HEK293 (cell line): ENCODE measurements at regions not wholly inside any gene's neighbourhood (a gene's known extent, or its start where the extent isn't known, plus 50 kb on each side); places are given as distances from the start of the nearest gene placed in this dataset.

ENCODE experiments used
- CTCF ChIA-PET: fragments of 350-600 bp; formaldehyde crosslinking; extraction: SDS; loops from one replicate; lab custom pipeline; 2021; ENCODE audit warnings: antibody characterized with exemption; lab: Yijun Ruan, JAX
- POLR2A ChIA-PET: fragments of 300-600 bp; formaldehyde crosslinking; extraction: SDS; loops from one replicate; lab custom pipeline; 2020; ENCODE audit warnings: antibody characterized with exemption, inconsistent platforms; lab: Yijun Ruan, JAX
- H3K27ac ChIP-seq: fragments of 200-500 bp; sonication (Bioruptor generic); 2 replicates; pipeline ENCODE4 v1.5.1; 2014; ENCODE audit warnings: low read depth, low read length, control low read depth, inconsistent platforms; ENCODE audit errors: extremely low read depth
- H3K36me3 ChIP-seq, 2 experiments: fragments of 200-500 bp in 1 of 2; sonication (Bioruptor generic) in 1 of 2; 1 replicate in 1 of 2; 2 replicates in 1 of 2; pipeline ENCODE4 v1.5.1; 2014 to 2017; ENCODE audit warnings: inconsistent platforms in 2 of 2, low read length in 2 of 2; ENCODE audit not compliant: control insufficient read depth in 2 of 2, insufficient read depth in 1 of 2
- H3K4me1 ChIP-seq: fragments of 200-500 bp; sonication (Bioruptor generic); 2 replicates; pipeline ENCODE4 v1.5.1; 2014; ENCODE audit warnings: mild to moderate bottlenecking, low read length, inconsistent platforms; ENCODE audit not compliant: control insufficient read depth, insufficient read depth
- H3K4me3 ChIP-seq: 2 replicates; pipeline ENCODE4 v1.5.1; 2011; ENCODE audit warnings: low read depth, mild to moderate bottlenecking, control low read depth, low read length, moderate library complexity
- H3K9me3 ChIP-seq: fragments of 200-500 bp; sonication (Bioruptor generic); 2 replicates; pipeline ENCODE4 v1.5.1; 2014; ENCODE audit warnings: low read depth, low read length, inconsistent platforms; ENCODE audit not compliant: control insufficient read depth, insufficient read depth
- EGR2 ChIP-seq: fragments of 450-650 bp; formaldehyde crosslinking; IDR thresholded peaks from 2 replicates; pipeline ENCODE4 v1.5.1; 2016; ENCODE audit warnings: low read depth, missing biosample characterization, missing genetic modification characterization
- KLF9 ChIP-seq: fragments of 450-650 bp; formaldehyde crosslinking; IDR thresholded peaks from 2 replicates; pipeline ENCODE4 v1.5.1; 2016; ENCODE audit warnings: missing biosample characterization, missing genetic modification characterization, low read depth
- REPIN1 ChIP-seq: fragments of 450-650 bp; formaldehyde crosslinking; IDR thresholded peaks from 2 replicates; pipeline ENCODE4 v1.5.1; 2017; ENCODE audit warnings: missing biosample characterization, missing genetic modification characterization, low read depth
- SCRT1 ChIP-seq: fragments of 450-650 bp; formaldehyde crosslinking; IDR thresholded peaks from 2 replicates; pipeline ENCODE4 v1.5.1; 2016; ENCODE audit warnings: missing biosample characterization, missing genetic modification characterization, borderline replicate concordance
- SETDB1 ChIP-seq: IDR thresholded peaks from one replicate; pipeline ENCODE4 v1.6.1; 2017; ENCODE audit warnings: mild to moderate bottlenecking, low read length, moderate library complexity, mixed read lengths; ENCODE audit not compliant: insufficient read length
- SP2 ChIP-seq: fragments of 450-650 bp; formaldehyde crosslinking; IDR thresholded peaks from 2 replicates; pipeline ENCODE4 v1.5.1; 2016; ENCODE audit warnings: missing biosample characterization, missing genetic modification characterization
- TCF7L2 ChIP-seq: IDR thresholded peaks from 2 replicates; pipeline ENCODE4 v1.6.1; 2011; ENCODE audit warnings: low read depth, mild to moderate bottlenecking, inconsistent platforms, low read length, moderate library complexity, borderline replicate concordance
- ZBTB48 ChIP-seq: fragments of 450-650 bp; formaldehyde crosslinking; IDR thresholded peaks from 2 replicates; pipeline ENCODE4 v1.5.1; 2016; ENCODE audit warnings: missing biosample characterization, missing genetic modification characterization
- ZNF10 ChIP-seq: fragments of 450-650 bp; formaldehyde crosslinking; IDR thresholded peaks from 2 replicates; pipeline ENCODE4 v1.5.1; 2017; ENCODE audit warnings: missing biosample characterization, missing genetic modification characterization
- ZNF133 ChIP-seq: fragments of 450-650 bp; formaldehyde crosslinking; IDR thresholded peaks from 2 replicates; pipeline ENCODE4 v1.5.1; 2016; ENCODE audit warnings: missing biosample characterization, missing genetic modification characterization
- ZNF157 ChIP-seq: fragments of 450-650 bp; formaldehyde crosslinking; IDR thresholded peaks from 2 replicates; pipeline ENCODE4 v1.5.1; 2016; ENCODE audit warnings: missing biosample characterization, missing genetic modification characterization
- ZNF16 ChIP-seq: fragments of 450-650 bp; formaldehyde crosslinking; IDR thresholded peaks from 2 replicates; pipeline ENCODE4 v1.5.1; 2016; ENCODE audit warnings: low read depth, missing biosample characterization, missing genetic modification characterization
- ZNF202 ChIP-seq: fragments of 450-650 bp; formaldehyde crosslinking; IDR thresholded peaks from 2 replicates; pipeline ENCODE4 v1.5.1; 2016; ENCODE audit warnings: missing biosample characterization, missing genetic modification characterization, borderline replicate concordance
- ZNF350 ChIP-seq: fragments of 450-650 bp; formaldehyde crosslinking; IDR thresholded peaks from 2 replicates; pipeline ENCODE4 v1.5.0; 2017; ENCODE audit warnings: missing biosample characterization, mild to moderate bottlenecking, missing genetic modification characterization
- ZNF658 ChIP-seq: fragments of 450-650 bp; formaldehyde crosslinking; IDR thresholded peaks from 2 replicates; pipeline ENCODE4; 2016; ENCODE audit warnings: missing biosample characterization, missing genetic modification characterization
- ZNF791 ChIP-seq: fragments of 450-650 bp; formaldehyde crosslinking; IDR thresholded peaks from 2 replicates; pipeline ENCODE4 v1.5.1; 2016; ENCODE audit warnings: missing biosample characterization, missing genetic modification characterization
- ZNF792 ChIP-seq: fragments of 450-650 bp; formaldehyde crosslinking; IDR thresholded peaks from 2 replicates; pipeline ENCODE4 v1.5.1; 2016; ENCODE audit warnings: missing biosample characterization, missing genetic modification characterization
- ZNF843 ChIP-seq: fragments of 450-650 bp; formaldehyde crosslinking; IDR thresholded peaks from 2 replicates; pipeline ENCODE4 v1.5.1; 2016; ENCODE audit warnings: missing biosample characterization, missing genetic modification characterization
- ZSCAN30 ChIP-seq: fragments of 450-650 bp; IDR thresholded peaks from 2 replicates; pipeline ENCODE4 v1.5.1; 2018; ENCODE audit warnings: missing biosample characterization, mild to moderate bottlenecking, missing genetic modification characterization, moderate library complexity
- TF ChIP-seq, protein P1 (sequence below): fragments of 450-650 bp; formaldehyde crosslinking; conservative IDR thresholded peaks from 2 replicates; pipeline ENCODE4 v1.5.1; 2016; ENCODE audit warnings: low read depth, missing biosample characterization, missing genetic modification characterization
- TF ChIP-seq, protein P2 (sequence below): fragments of 450-650 bp; formaldehyde crosslinking; IDR thresholded peaks from 2 replicates; pipeline ENCODE4 v1.5.1; 2016; ENCODE audit warnings: missing biosample characterization, missing genetic modification characterization
- TF ChIP-seq, protein P3 (sequence below): fragments of 450-650 bp; formaldehyde crosslinking; IDR thresholded peaks from 2 replicates; pipeline ENCODE4 v1.5.1; 2016; ENCODE audit warnings: missing biosample characterization, missing genetic modification characterization

DNA sequence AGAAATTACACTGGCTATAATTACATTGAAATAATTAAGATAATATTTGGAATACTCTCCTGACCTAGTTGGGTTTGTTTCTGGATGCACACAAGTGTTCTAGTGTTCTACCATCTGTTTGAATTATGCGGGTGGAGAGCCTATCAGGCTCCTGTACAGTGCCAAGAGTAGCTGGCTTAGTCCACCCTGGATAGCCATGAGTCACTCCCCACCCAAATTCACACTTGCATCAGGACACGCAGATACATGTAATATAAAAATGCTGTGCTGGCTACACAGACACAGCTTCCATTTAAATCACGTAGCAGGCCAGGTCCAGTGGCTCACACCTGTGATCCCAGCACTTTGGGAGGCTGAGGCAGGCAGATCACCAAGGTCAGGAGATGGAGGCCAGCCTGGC lies 686.2 kb upstream of the SLC35B3 start (continued):
- TF ChIP-seq, protein P1, sequence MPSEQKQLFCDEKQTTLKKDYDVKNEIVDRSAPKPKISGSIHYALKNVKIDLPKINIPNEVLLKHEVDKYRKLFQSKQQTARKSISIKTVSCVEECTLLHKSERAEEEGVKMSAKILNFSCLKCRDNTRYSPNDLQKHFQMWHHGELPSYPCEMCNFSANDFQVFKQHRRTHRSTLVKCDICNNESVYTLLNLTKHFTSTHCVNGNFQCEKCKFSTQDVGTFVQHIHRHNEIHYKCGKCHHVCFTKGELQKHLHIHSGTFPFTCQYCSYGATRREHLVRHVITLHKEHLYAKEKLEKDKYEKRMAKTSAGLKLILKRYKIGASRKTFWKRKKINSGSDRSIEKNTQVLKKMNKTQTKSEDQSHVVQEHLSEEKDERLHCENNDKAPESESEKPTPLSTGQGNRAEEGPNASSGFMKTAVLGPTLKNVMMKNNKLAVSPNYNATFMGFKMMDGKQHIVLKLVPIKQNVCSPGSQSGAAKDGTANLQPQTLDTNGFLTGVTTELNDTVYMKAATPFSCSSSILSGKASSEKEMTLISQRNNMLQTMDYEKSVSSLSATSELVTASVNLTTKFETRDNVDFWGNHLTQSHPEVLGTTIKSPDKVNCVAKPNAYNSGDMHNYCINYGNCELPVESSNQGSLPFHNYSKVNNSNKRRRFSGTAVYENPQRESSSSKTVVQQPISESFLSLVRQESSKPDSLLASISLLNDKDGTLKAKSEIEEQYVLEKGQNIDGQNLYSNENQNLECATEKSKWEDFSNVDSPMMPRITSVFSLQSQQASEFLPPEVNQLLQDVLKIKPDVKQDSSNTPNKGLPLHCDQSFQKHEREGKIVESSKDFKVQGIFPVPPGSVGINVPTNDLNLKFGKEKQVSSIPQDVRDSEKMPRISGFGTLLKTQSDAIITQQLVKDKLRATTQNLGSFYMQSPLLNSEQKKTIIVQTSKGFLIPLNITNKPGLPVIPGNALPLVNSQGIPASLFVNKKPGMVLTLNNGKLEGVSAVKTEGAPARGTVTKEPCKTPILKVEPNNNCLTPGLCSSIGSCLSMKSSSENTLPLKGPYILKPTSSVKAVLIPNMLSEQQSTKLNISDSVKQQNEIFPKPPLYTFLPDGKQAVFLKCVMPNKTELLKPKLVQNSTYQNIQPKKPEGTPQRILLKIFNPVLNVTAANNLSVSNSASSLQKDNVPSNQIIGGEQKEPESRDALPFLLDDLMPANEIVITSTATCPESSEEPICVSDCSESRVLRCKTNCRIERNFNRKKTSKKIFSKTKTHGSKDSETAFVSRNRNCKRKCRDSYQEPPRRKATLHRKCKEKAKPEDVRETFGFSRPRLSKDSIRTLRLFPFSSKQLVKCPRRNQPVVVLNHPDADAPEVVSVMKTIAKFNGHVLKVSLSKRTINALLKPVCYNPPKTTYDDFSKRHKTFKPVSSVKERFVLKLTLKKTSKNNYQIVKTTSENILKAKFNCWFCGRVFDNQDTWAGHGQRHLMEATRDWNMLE (tag by site-specific recombination) = no peak
- TF ChIP-seq ZNF202 (no peak), SCRT1 (tag by site-specific recombination) (no peak)

DNA sequence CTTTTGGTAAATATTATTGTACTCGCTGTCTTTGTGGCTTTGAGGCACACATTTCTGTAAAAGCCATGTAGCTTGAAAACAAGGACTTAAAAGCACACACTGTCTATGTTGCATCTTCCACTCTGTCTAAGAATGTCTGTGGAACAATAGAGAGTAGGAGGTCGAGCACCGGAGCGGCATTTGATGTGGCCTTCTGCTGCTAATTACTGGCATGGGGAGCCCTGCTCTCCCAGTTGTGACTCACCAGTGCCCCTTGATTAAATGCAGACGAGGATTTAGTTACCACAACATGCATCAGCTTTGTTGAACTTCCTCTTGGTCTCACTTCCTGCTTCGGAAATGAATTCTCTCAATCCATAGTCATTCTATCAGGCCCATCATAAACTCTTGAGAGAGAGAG lies 680.7 kb upstream of the SLC35B3 start:
- ChIA-PET CTCF (interaction anchor here (1.0 kb wide), 1 partner anchor 11 kb away, joined by 3 read pairs; no protein-coding TSS in a partner anchor), POLR2A (no interaction called here)
- Histone ChIP-seq H3K9me3 (no peaks in the 10 kb centered on the region), H3K27ac (no peak overlapping the region), H3K36me3 (no peaks in the 10 kb centered on the region), H3K4me3 (no peak overlapping the region), H3K4me1 (no peaks in the 10 kb centered on the region)
- TF ChIP-seq, protein P2, sequence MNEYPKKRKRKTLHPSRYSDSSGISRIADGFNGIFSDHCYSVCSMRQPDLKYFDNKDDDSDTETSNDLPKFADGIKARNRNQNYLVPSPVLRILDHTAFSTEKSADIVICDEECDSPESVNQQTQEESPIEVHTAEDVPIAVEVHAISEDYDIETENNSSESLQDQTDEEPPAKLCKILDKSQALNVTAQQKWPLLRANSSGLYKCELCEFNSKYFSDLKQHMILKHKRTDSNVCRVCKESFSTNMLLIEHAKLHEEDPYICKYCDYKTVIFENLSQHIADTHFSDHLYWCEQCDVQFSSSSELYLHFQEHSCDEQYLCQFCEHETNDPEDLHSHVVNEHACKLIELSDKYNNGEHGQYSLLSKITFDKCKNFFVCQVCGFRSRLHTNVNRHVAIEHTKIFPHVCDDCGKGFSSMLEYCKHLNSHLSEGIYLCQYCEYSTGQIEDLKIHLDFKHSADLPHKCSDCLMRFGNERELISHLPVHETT (tag by site-specific recombination) = no peak
- TF ChIP-seq ZNF350 (tag by site-specific recombination) = no peak
- TF ChIP-seq ZNF792 (tag by site-specific recombination) = no peak
- no peak for TF ChIP-seq ZNF157 (tag by site-specific recombination)
- no peak for TF ChIP-seq TCF7L2
- no peak for TF ChIP-seq ZNF658 (tag by site-specific recombination)
- TF ChIP-seq, protein P3, sequence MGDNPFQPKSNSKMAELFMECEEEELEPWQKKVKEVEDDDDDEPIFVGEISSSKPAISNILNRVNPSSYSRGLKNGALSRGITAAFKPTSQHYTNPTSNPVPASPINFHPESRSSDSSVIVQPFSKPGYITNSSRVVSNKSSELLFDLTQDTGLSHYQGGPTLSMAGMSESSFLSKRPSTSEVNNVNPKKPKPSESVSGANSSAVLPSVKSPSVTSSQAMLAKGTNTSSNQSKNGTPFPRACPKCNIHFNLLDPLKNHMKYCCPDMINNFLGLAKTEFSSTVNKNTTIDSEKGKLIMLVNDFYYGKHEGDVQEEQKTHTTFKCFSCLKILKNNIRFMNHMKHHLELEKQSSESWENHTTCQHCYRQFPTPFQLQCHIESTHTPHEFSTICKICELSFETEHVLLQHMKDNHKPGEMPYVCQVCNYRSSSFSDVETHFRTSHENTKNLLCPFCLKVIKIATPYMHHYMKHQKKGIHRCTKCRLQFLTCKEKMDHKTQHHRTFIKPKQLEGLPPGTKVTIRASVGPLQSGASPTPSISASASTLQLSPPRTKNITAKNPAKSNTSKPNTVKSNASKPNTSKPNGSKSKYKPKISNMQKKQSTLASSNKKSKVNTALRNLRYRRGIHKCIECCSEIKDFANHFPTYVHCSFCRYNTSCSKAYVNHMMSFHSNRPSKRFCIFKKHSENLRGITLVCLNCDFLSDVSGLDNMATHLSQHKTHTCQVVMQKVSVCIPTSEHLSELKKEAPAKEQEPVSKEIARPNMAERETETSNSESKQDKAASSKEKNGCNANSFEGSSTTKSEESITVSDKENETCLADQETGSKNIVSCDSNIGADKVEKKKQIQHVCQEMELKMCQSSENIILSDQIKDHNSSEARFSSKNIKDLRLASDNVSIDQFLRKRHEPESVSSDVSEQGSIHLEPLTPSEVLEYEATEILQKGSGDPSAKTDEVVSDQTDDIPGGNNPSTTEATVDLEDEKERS (tag by site-specific recombination) = no peak
- no peak for TF ChIP-seq SP2 (tag by site-specific recombination)
- no peak for TF ChIP-seq ZSCAN30 (tag by site-specific recombination)
- TF ChIP-seq SETDB1 = no peak
- no peak for TF ChIP-seq EGR2
- TF ChIP-seq ZNF16 = no peak
- TF ChIP-seq ZNF843 = no peak
- no peak for TF ChIP-seq ZNF791
- no peak for TF ChIP-seq KLF9
- no peak for TF ChIP-seq ZBTB48
- TF ChIP-seq ZNF10 (tag by site-specific recombination) = no peak
- TF ChIP-seq REPIN1 (tag by site-specific recombination) = no peak
- no peak for TF ChIP-seq ZNF133 (tag by site-specific recombination)
